Fibroblast of the aortic adventitia (primary cell): ENCODE measurements at regions not wholly inside any gene's neighbourhood (a gene's known extent, or its start where the extent isn't known, plus 50 kb on each side); places are given as distances from the start of the nearest gene placed in this dataset.

Experiments
- DNase-seq: peaks from one replicate; pipeline ENCODE4 v3.0.0-alpha.2; 2010; ENCODE audit warnings: low read depth
- H3K4me3 ChIP-seq: 2 replicates; pipeline ENCODE4 v1.5.1; 2011; ENCODE audit warnings: low read depth, mild to moderate bottlenecking, control low read depth, low read length, moderate library complexity
- TF ChIP-seq, protein P1 (sequence below): IDR thresholded peaks from 2 replicates; pipeline ENCODE4 v1.5.1; 2011; ENCODE audit warnings: mild to moderate bottlenecking, low read length, control low read depth, inconsistent platforms; ENCODE audit not compliant: insufficient read depth

- no peak for DNase-seq
- no peak overlapping the region for H3K4me3 ChIP-seq
- TF ChIP-seq, protein P1, sequence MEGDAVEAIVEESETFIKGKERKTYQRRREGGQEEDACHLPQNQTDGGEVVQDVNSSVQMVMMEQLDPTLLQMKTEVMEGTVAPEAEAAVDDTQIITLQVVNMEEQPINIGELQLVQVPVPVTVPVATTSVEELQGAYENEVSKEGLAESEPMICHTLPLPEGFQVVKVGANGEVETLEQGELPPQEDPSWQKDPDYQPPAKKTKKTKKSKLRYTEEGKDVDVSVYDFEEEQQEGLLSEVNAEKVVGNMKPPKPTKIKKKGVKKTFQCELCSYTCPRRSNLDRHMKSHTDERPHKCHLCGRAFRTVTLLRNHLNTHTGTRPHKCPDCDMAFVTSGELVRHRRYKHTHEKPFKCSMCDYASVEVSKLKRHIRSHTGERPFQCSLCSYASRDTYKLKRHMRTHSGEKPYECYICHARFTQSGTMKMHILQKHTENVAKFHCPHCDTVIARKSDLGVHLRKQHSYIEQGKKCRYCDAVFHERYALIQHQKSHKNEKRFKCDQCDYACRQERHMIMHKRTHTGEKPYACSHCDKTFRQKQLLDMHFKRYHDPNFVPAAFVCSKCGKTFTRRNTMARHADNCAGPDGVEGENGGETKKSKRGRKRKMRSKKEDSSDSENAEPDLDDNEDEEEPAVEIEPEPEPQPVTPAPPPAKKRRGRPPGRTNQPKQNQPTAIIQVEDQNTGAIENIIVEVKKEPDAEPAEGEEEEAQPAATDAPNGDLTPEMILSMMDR = no peak
Observed at GRCh38 chr5:91635950-91636734, 253.0 kb upstream of the ARRDC3 start.

GRCh38 chr5:91632871-91633270 lies 249.8 kb upstream of the ARRDC3 start:
- no peak for DNase-seq
- TF ChIP-seq, protein P1 = no peak
- no peak overlapping the region for H3K4me3 ChIP-seq

GRCh38 chr5:91611746-91612145 lies 228.6 kb upstream of the ARRDC3 start:
- no peak for DNase-seq
- H3K4me3 ChIP-seq = no peak overlapping the region
- TF ChIP-seq, protein P1 = no peak

DNA sequence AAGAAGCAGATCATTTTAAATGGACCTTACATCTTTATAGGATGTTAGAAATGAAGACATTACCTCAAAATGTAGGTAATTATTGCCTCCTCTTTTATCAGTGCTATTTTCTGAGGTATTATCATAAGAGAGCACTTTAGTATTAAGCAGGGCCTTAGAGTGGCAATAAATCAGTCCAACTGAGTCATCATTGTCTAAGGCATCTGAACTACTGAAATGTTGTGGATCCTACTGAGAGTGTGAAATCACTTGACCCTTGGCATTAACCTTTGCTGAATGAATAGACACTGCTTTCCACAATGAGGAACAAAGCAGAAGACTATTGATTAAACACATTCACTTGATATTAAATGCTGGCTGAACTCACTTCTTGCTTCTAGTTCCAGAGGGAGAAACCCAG lies 224.6 kb upstream of the ARRDC3 start:
- TF ChIP-seq, protein P1 = no peak
- DNase-seq = no peak
- no peak overlapping the region for H3K4me3 ChIP-seq

DNA sequence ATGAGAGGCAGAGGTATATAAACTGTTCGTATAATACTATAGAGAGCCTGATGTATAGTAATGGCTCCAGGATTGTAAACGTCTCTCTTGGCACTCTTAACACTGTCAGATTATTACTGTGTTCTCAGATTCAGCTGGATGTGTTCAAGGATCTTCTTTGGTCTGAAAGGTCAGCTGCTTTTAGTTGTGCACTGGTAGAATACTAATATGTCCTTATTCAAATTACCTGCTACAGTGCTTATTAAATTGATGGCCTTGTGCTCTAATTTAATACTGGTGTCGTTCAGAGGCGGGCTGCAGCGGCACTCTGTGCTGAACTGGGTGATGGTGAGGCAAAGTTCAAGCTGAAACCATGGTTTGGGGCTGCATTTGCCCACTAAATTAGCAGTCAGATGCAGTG lies 216.7 kb upstream of the ARRDC3 start:
- H3K4me3 ChIP-seq = no peak overlapping the region
- TF ChIP-seq, protein P1 = no peak
- DNase-seq = no peak

GRCh38 chr5:91598216-91598615 lies 215.1 kb upstream of the ARRDC3 start:
- TF ChIP-seq, protein P1 = no peak
- DNase-seq = no peak
- H3K4me3 ChIP-seq = no peak overlapping the region

GRCh38 chr5:91595424-91595823 lies 212.3 kb upstream of the ARRDC3 start:
- TF ChIP-seq, protein P1 = no peak
- no peak for DNase-seq
- no peak overlapping the region for H3K4me3 ChIP-seq
